Smooth muscle cell (in vitro differentiated cells): ENCODE measurements at regions not wholly inside any gene's neighbourhood (a gene's known extent, or its start where the extent isn't known, plus 50 kb on each side); places are given as distances from the start of the nearest gene placed in this dataset.
A peak's percentile ranks its signal among the peaks of the same experiment; 100 is the strongest.

Source experiments
- DNase-seq: peaks from one replicate; lab custom pipeline; 2025; ENCODE audit not compliant: unreplicated experiment; lab: John Stamatoyannopoulos, UW
- H2AFZ ChIP-seq: fragments of 200-600 bp; sonication (generic); 2 replicates; pipeline ENCODE4 v1.6.0; 2016; ENCODE audit warnings: antibody characterized with exemption, low read depth, mild to moderate bottlenecking
- H3F3A ChIP-seq: fragments of 200-600 bp; sonication (generic); 2 replicates; pipeline ENCODE4 v1.6.0; 2017; ENCODE audit warnings: antibody characterized with exemption, low read depth
- H3K27ac ChIP-seq: fragments of 200-600 bp; sonication (generic); 2 replicates; pipeline ENCODE4 v1.5.1; 2016; ENCODE audit warnings: low read depth, mild to moderate bottlenecking
- H3K27me3 ChIP-seq: fragments of 200-600 bp; sonication (generic); 2 replicates; pipeline ENCODE4 v1.6.1; 2016; ENCODE audit warnings: low read depth, mild to moderate bottlenecking
- H3K36me3 ChIP-seq: fragments of 200-600 bp; sonication (generic); 2 replicates; pipeline ENCODE4 v1.5.1; 2016; ENCODE audit warnings: low read depth
- H3K4me1 ChIP-seq: fragments of 200-600 bp; sonication (generic); 2 replicates; pipeline ENCODE4 v1.5.1; 2016; ENCODE audit warnings: low read depth
- H3K4me2 ChIP-seq: fragments of 200-600 bp; sonication (generic); 2 replicates; pipeline ENCODE4 v1.6.0; 2016; ENCODE audit warnings: mild to moderate bottlenecking
- H3K4me3 ChIP-seq: fragments of 200-600 bp; sonication (generic); 2 replicates; pipeline ENCODE4 v1.5.1; 2016; ENCODE audit warnings: mild to moderate bottlenecking
- H3K79me2 ChIP-seq: fragments of 200-600 bp; sonication (generic); 2 replicates; pipeline ENCODE4 v1.6.0; 2016; ENCODE audit warnings: low read depth, mild to moderate bottlenecking
- H3K9ac ChIP-seq: fragments of 200-600 bp; sonication (generic); 2 replicates; pipeline ENCODE4 v1.6.0; 2016; ENCODE audit warnings: low read depth
- H3K9me3 ChIP-seq: fragments of 200-600 bp; sonication (generic); replicated peaks from 2 replicates; pipeline ENCODE4 v1.5.1; 2016; ENCODE audit warnings: low read depth
- H4K20me1 ChIP-seq: fragments of 200-600 bp; sonication (generic); 2 replicates; pipeline ENCODE4 v1.6.0; 2016; ENCODE audit warnings: low read depth
- WGBS: methylation state at CpG from one replicate; pipeline ENCODE4 v1.1.7; 2016; ENCODE audit warnings: low lambda C conversion rate; 5-methylcytosine and 5-hydroxymethylcytosine counted together
- TF ChIP-seq, protein P1 (sequence below): fragments of 200-600 bp; sonication (generic); IDR thresholded peaks from 2 replicates; pipeline ENCODE4 v1.5.1; 2017; ENCODE audit warnings: borderline replicate concordance, mild to moderate bottlenecking, antibody characterized with exemption; ENCODE audit not compliant: insufficient read depth, poor library complexity, severe bottlenecking

DNA sequence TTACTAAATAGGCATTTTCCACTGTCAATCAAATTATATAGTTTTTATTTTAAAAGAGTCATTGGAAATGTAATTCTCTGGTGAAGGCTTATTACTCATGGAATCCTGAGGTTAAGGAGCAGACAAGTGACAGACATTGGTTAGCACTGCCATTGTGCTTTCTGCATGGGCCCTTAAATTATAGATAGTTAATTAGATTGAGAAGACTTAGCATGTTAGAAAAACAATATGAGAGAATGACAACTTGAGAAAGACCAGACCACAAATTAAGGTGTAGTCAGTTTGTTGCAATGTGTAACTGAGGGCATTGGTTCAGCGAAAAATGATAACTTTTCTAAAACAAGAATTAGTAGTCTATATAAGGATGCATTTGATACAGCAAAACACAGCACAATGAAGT is 195.5 kb downstream of the SLITRK6 start:
- TF ChIP-seq, protein P1, sequence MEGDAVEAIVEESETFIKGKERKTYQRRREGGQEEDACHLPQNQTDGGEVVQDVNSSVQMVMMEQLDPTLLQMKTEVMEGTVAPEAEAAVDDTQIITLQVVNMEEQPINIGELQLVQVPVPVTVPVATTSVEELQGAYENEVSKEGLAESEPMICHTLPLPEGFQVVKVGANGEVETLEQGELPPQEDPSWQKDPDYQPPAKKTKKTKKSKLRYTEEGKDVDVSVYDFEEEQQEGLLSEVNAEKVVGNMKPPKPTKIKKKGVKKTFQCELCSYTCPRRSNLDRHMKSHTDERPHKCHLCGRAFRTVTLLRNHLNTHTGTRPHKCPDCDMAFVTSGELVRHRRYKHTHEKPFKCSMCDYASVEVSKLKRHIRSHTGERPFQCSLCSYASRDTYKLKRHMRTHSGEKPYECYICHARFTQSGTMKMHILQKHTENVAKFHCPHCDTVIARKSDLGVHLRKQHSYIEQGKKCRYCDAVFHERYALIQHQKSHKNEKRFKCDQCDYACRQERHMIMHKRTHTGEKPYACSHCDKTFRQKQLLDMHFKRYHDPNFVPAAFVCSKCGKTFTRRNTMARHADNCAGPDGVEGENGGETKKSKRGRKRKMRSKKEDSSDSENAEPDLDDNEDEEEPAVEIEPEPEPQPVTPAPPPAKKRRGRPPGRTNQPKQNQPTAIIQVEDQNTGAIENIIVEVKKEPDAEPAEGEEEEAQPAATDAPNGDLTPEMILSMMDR, result no peak
- WGBS, result 88% methylated on average over 1 of the region's 1 CpG

GRCh38 chr13:85601526-85601925 is 197.7 kb downstream of the SLITRK6 start:
- no peaks in the 10 kb centered on the region for H3K9me3 ChIP-seq
- no peak overlapping the region for H3K27ac ChIP-seq
- H3K27me3 ChIP-seq, result no peaks in the 10 kb centered on the region
- no peaks in the 10 kb centered on the region for H3K36me3 ChIP-seq
- no peaks in the 10 kb centered on the region for H3K4me1 ChIP-seq
- no peak overlapping the region for H3K4me3 ChIP-seq
- no peak for DNase-seq
- WGBS, result 55% methylated on average over 2 of the region's 2 CpGs
- TF ChIP-seq, protein P1, result no peak
- no peaks in the 10 kb centered on the region for H3K79me2 ChIP-seq
- no peak overlapping the region for H2AFZ ChIP-seq
- no peak overlapping the region for H3K9ac ChIP-seq
- H4K20me1 ChIP-seq, result no peaks in the 10 kb centered on the region
- H3K4me2 ChIP-seq, result no peak overlapping the region
- H3F3A ChIP-seq, result no peaks in the 10 kb centered on the region

More for the DNA sequence above, 195.5 kb downstream of the SLITRK6 start:
- H3K9me3 ChIP-seq, result no peaks in the 10 kb centered on the region
- H3F3A ChIP-seq, result no peaks in the 10 kb centered on the region
- DNase-seq, result no peak
- no peak overlapping the region for H3K27ac ChIP-seq
- H4K20me1 ChIP-seq, result no peaks in the 10 kb centered on the region
- H3K4me1 ChIP-seq, result no peaks in the 10 kb centered on the region
- H3K4me2 ChIP-seq, result no peak overlapping the region
- no peaks in the 10 kb centered on the region for H3K27me3 ChIP-seq
- H3K4me3 ChIP-seq, result no peak overlapping the region
- no peaks in the 10 kb centered on the region for H3K79me2 ChIP-seq
- no peak overlapping the region for H2AFZ ChIP-seq
- H3K36me3 ChIP-seq, result no peaks in the 10 kb centered on the region
- H3K9ac ChIP-seq, result no peak overlapping the region

GRCh38 chr13:85597790-85598500 is 201.3 kb downstream of the SLITRK6 start:
- Histone ChIP-seq H3K9ac (no peak overlapping the region), H3K27ac (peak overlapping the region; percentile 28), H3F3A (no peaks in the 10 kb centered on the region), H4K20me1 (no peaks in the 10 kb centered on the region), H3K79me2 (no peaks in the 10 kb centered on the region), H3K4me2 (no peak overlapping the region), H3K4me1 (no peaks in the 10 kb centered on the region), H3K36me3 (no peaks in the 10 kb centered on the region), H3K27me3 (no peaks in the 10 kb centered on the region), H3K9me3 (no peaks in the 10 kb centered on the region), H3K4me3 (no peak overlapping the region), H2AFZ (no peak overlapping the region)
- TF ChIP-seq, protein P1, result no peak
- WGBS, result 65% methylated on average over 4 of the region's 4 CpGs
- no peak for DNase-seq

- Histone ChIP-seq H2AFZ (no peak overlapping the region), H3F3A (no peaks in the 10 kb centered on the region), H4K20me1 (no peaks in the 10 kb centered on the region), H3K4me1 (no peaks in the 10 kb centered on the region), H3K36me3 (no peaks in the 10 kb centered on the region), H3K4me2 (no peak overlapping the region), H3K27ac (no peak overlapping the region), H3K9me3 (no peaks in the 10 kb centered on the region), H3K79me2 (no peaks in the 10 kb centered on the region), H3K4me3 (no peak overlapping the region), H3K9ac (no peak overlapping the region), H3K27me3 (no peaks in the 10 kb centered on the region)
- TF ChIP-seq, protein P1, result no peak
- 95% methylated on average over 2 of the region's 2 CpGs for WGBS
- no peak for DNase-seq
Measured at GRCh38 chr13:85592211-85592610, 207.0 kb downstream of the SLITRK6 start.
